Right forelimb (tissue), 1 donor: ENCODE measurements at regions not wholly inside any gene's neighbourhood (a gene's known extent, or its start where the extent isn't known, plus 50 kb on each side); places are given as distances from the start of the nearest gene placed in this dataset.

ENCODE experiments used
- DNase-seq: peaks from one replicate; pipeline ENCODE4 v3.0.0-alpha.2; 2018

GRCh38 chr7:41633690-41634089, 69.2 kb downstream of the INHBA start:
- no peak for DNase-seq

GRCh38 chr7:41630741-41631140, 72.1 kb downstream of the INHBA start:
- no peak for DNase-seq

GRCh38 chr7:41629711-41630111, 73.2 kb downstream of the INHBA start:
- DNase-seq: no peak

- no peak for DNase-seq
Observed at GRCh38 chr7:41628901-41629300, 74.0 kb downstream of the INHBA start.

- no peak for DNase-seq
Observed at GRCh38 chr7:41627645-41628298, 75.1 kb downstream of the INHBA start.

GRCh38 chr7:41624818-41625217, 78.1 kb downstream of the INHBA start:
- DNase-seq: no peak

GRCh38 chr7:41621953-41622831, 80.7 kb downstream of the INHBA start:
- no peak for DNase-seq

- no peak for DNase-seq
Observed at GRCh38 chr7:41617987-41618386, 84.9 kb downstream of the INHBA start.

- no peak for DNase-seq
Observed at GRCh38 chr7:41612798-41613197, 90.1 kb downstream of the INHBA start.

- DNase-seq: no peak
Observed at GRCh38 chr7:41612386-41612785, 90.5 kb downstream of the INHBA start.

- DNase-seq: no peak
Observed at GRCh38 chr7:41608447-41608846, 94.4 kb downstream of the INHBA start.

- no peak for DNase-seq
Observed at GRCh38 chr7:41603985-41604384, 98.9 kb downstream of the INHBA start.

GRCh38 chr7:41599760-41600159, 103.1 kb downstream of the INHBA start:
- DNase-seq: no peak

- no peak for DNase-seq
Observed at GRCh38 chr7:41592794-41593193, 110.1 kb downstream of the INHBA start.

- DNase-seq: no peak
Observed at GRCh38 chr7:41592236-41592635, 110.7 kb downstream of the INHBA start.

- no peak for DNase-seq
Observed at GRCh38 chr7:41590986-41591385, 111.9 kb downstream of the INHBA start.

GRCh38 chr7:41588341-41588740, 114.5 kb downstream of the INHBA start:
- DNase-seq: no peak

- DNase-seq: no peak
Observed at GRCh38 chr7:41586931-41587640, 115.8 kb downstream of the INHBA start.

- DNase-seq: no peak
Observed at GRCh38 chr7:41584746-41585145, 118.1 kb downstream of the INHBA start.

GRCh38 chr7:41582116-41582515, 120.8 kb downstream of the INHBA start:
- no peak for DNase-seq

GRCh38 chr7:41581041-41581440, 121.8 kb downstream of the INHBA start:
- no peak for DNase-seq

GRCh38 chr7:41579961-41580935, 122.6 kb downstream of the INHBA start:
- no peak for DNase-seq
